B cell (primary cell): ENCODE measurements at regions not wholly inside any gene's neighbourhood (a gene's known extent, or its start where the extent isn't known, plus 50 kb on each side); places are given as distances from the start of the nearest gene placed in this dataset.

ENCODE experiments used
- ATAC-seq: fragments of 200-7000 bp; cut with Tn5 transposase; one replicate; pipeline ENCODE4 v1.10.0; 2021; ENCODE audit warnings: low read depth, mild to moderate bottlenecking, moderate number of reproducible peaks, moderate library complexity
- CTCF ChIA-PET: fragments of 350-600 bp; sonication (Branson Sonifier 250); formaldehyde crosslinking; loops from one replicate; lab custom pipeline; 2021; ENCODE audit warnings: antibody characterized with exemption, inconsistent platforms; lab: Charles Lee
- POLR2A ChIA-PET: fragments of 350-600 bp; sonication (Branson Sonifier 250); formaldehyde crosslinking; loops from one replicate; lab custom pipeline; 2021; ENCODE audit warnings: antibody characterized with exemption; lab: Charles Lee
- DNase-seq: peaks from one replicate; pipeline ENCODE4 v3.0.0; 2013
- H2AFZ ChIP-seq: 2 replicates; pipeline ENCODE4 v1.6.1; 2012; ENCODE audit warnings: mild to moderate bottlenecking, low read depth, low read length; ENCODE audit not compliant: insufficient read depth, poor library complexity, severe bottlenecking
- H3K27ac ChIP-seq, 2 donors: 1 replicate in 1 of 2; 2 replicates in 1 of 2; pipeline ENCODE4 v1.5.1; 2012 to 2013; ENCODE audit warnings: low read length in 2 of 2, mild to moderate bottlenecking in 2 of 2, moderate library complexity in 1 of 2
- H3K27me3 ChIP-seq, 4 experiments: fragments of 200-600 bp in 1 of 4; sonication (generic) in 1 of 4; replicated peaks in 1 of 4; 1 replicate in 2 of 4; 2 replicates in 2 of 4; pipeline versions ENCODE4 v1.6.1 to v1.7.0; 2013 to 2016; ENCODE audit warnings: low read length in 3 of 4, mild to moderate bottlenecking in 2 of 4, mixed read lengths in 1 of 4, moderate library complexity in 1 of 4; ENCODE audit not compliant: insufficient read depth in 4 of 4, control insufficient read depth in 3 of 4; ENCODE audit errors: control extremely low read depth in 1 of 4
- H3K36me3 ChIP-seq, 2 experiments: replicated peaks in 1 of 2; 1 replicate in 1 of 2; 2 replicates in 1 of 2; pipeline versions ENCODE4 v1.6.1 to v1.7.1; 2013; ENCODE audit warnings: low read length in 1 of 2; ENCODE audit not compliant: insufficient read depth in 2 of 2, control insufficient read depth in 1 of 2; ENCODE audit errors: control extremely low read depth in 1 of 2, extremely low read depth in 1 of 2
- H3K4me1 ChIP-seq, 2 donors: fragments of 200-600 bp in 1 of 2; sonication (generic) in 1 of 2; 1 replicate in 1 of 2; 2 replicates in 1 of 2; pipeline versions ENCODE4 v1.5.1 to v1.6.1; 2013 to 2017; ENCODE audit warnings: low read length in 2 of 2; ENCODE audit not compliant: control insufficient read depth in 2 of 2, insufficient read depth in 2 of 2
- H3K4me2 ChIP-seq: replicated peaks from 2 replicates; pipeline ENCODE3; 2012; ENCODE audit warnings: mild to moderate bottlenecking, low read depth, low read length; ENCODE audit not compliant: poor library complexity, severe bottlenecking
- H3K4me3 ChIP-seq, 5 experiments: fragments of 200-600 bp in 1 of 5; sonication (generic) in 1 of 5; 1 replicate in 3 of 5; 2 replicates in 2 of 5; pipeline versions ENCODE4 v1.5.1 to v1.7.0; 2011 to 2016; ENCODE audit warnings: low read length in 4 of 5, mild to moderate bottlenecking in 4 of 5, low read depth in 2 of 5, control low read depth in 1 of 5, moderate library complexity in 1 of 5; ENCODE audit not compliant: insufficient read depth in 1 of 5; ENCODE audit errors: control extremely low read depth in 1 of 5, extremely low read depth in 1 of 5
- H3K79me2 ChIP-seq: fragments of 200-600 bp; sonication (generic); one replicate; pipeline ENCODE4 v1.6.0; 2016; ENCODE audit warnings: low read length; ENCODE audit not compliant: control insufficient read depth, insufficient read depth
- H3K9ac ChIP-seq: fragments of 200-600 bp; sonication (generic); 2 replicates; pipeline ENCODE4 v1.6.1; 2017; ENCODE audit warnings: mild to moderate bottlenecking, low read length, moderate library complexity
- H3K9me3 ChIP-seq, 3 donors: one replicate each; pipeline versions ENCODE4 v1.6.1 to v1.7.1; 2013; ENCODE audit warnings: low read length in 2 of 3; ENCODE audit not compliant: control insufficient read depth in 2 of 3, insufficient read depth in 1 of 3; ENCODE audit errors: control extremely low read depth in 1 of 3
- H4K20me1 ChIP-seq: 2 replicates; pipeline ENCODE4 v1.6.0; 2012; ENCODE audit warnings: mild to moderate bottlenecking, low read length; ENCODE audit not compliant: insufficient read depth, control insufficient read depth, poor library complexity, severe bottlenecking
- H3K27ac Mint-ChIP-seq: one replicate; pipeline ENCODE4 v1.8.0; 2021; ENCODE audit warnings: mixed read lengths
- H3K27me3 Mint-ChIP-seq: one replicate; pipeline ENCODE4 v1.8.0; 2021; ENCODE audit warnings: mixed read lengths
- H3K4me1 Mint-ChIP-seq: one replicate; pipeline ENCODE4 v1.8.0; 2021; ENCODE audit warnings: mixed read lengths
- H3K4me3 Mint-ChIP-seq: one replicate; pipeline ENCODE4 v1.8.0; 2021; ENCODE audit warnings: mixed read lengths
- H3K9me3 Mint-ChIP-seq: one replicate; pipeline ENCODE4 v1.8.0; 2022; ENCODE audit warnings: mixed read lengths; ENCODE audit not compliant: insufficient read depth
- EZH2 ChIP-seq: IDR thresholded peaks from 2 replicates; pipeline ENCODE4 v1.6.1; 2012; ENCODE audit warnings: borderline replicate concordance, low read depth, mild to moderate bottlenecking, moderate library complexity, low read length; ENCODE audit not compliant: insufficient read depth, poor library complexity, severe bottlenecking
- WGBS: methylation state at CpG from one replicate; pipeline ENCODE4 v1.1.5; 2013; ENCODE audit warnings: missing lambda C conversion rate; ENCODE audit not compliant: insufficient coverage; 5-methylcytosine and 5-hydroxymethylcytosine counted together
- intact Hi-C: fragments of 100-400 bp; cut with micrococcal nuclease; formaldehyde crosslinking; loops from one replicate; pipeline ENCODE4 v1.10.0; 2022
- TF ChIP-seq, protein P1 (sequence below): fragments of 200-600 bp; IDR thresholded peaks from one replicate; pipeline ENCODE4 v1.8.0; 2022; ENCODE audit warnings: antibody characterized with exemption, mild to moderate bottlenecking

DNA sequence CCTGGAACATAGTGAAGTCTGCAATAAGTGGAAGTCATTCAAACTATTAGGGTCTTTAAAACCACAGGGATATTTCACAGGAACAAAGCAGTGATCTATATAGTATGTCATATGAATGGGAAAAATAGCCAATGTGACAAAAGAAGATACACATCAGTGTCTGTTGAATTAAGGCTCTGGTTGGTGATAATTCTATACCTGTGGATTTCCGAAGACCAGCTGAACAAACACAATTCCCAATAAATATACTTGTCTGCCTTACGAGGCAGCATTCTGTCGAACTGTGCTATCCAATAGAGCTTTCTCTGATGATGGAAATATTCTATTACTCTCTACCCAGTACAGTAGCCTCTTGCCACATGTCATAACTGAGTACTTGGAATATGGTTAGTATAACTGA lies 55.9 kb upstream of the CAV2 start:
- no peak overlapping the region for H3K27ac Mint-ChIP-seq
- H3K27me3 Mint-ChIP-seq: peaks cover 29% of the 10 kb centered on the region
- no peak for DNase-seq
- no peak for ATAC-seq
- intact Hi-C loops: no loop called here
- POLR2A ChIA-PET: no interaction called here
- Histone ChIP-seq H4K20me1 (no peaks in the 10 kb centered on the region), H3K36me3 (no peaks in the 10 kb centered on the region), H3K27me3 (no peaks in the 10 kb centered on the region), H3K4me3 (no peak overlapping the region), H3K9ac (no peak overlapping the region), H2AFZ (no peak overlapping the region), H3K79me2 (no peaks in the 10 kb centered on the region), H3K4me2 (no peak overlapping the region), H3K4me1 (no peaks in the 10 kb centered on the region), H3K27ac (no peak overlapping the region), H3K9me3 (no peaks in the 10 kb centered on the region)
- H3K9me3 Mint-ChIP-seq: no peaks in the 10 kb centered on the region
- TF ChIP-seq, protein P1, sequence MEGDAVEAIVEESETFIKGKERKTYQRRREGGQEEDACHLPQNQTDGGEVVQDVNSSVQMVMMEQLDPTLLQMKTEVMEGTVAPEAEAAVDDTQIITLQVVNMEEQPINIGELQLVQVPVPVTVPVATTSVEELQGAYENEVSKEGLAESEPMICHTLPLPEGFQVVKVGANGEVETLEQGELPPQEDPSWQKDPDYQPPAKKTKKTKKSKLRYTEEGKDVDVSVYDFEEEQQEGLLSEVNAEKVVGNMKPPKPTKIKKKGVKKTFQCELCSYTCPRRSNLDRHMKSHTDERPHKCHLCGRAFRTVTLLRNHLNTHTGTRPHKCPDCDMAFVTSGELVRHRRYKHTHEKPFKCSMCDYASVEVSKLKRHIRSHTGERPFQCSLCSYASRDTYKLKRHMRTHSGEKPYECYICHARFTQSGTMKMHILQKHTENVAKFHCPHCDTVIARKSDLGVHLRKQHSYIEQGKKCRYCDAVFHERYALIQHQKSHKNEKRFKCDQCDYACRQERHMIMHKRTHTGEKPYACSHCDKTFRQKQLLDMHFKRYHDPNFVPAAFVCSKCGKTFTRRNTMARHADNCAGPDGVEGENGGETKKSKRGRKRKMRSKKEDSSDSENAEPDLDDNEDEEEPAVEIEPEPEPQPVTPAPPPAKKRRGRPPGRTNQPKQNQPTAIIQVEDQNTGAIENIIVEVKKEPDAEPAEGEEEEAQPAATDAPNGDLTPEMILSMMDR: no peak
- no peak for TF ChIP-seq EZH2
- no peak overlapping the region for H3K4me3 Mint-ChIP-seq
- CTCF ChIA-PET: no interaction called here
- H3K4me1 Mint-ChIP-seq: no peaks in the 10 kb centered on the region
- WGBS: no CpG with 5 or more reads among the region's 3 CpGs

DNA sequence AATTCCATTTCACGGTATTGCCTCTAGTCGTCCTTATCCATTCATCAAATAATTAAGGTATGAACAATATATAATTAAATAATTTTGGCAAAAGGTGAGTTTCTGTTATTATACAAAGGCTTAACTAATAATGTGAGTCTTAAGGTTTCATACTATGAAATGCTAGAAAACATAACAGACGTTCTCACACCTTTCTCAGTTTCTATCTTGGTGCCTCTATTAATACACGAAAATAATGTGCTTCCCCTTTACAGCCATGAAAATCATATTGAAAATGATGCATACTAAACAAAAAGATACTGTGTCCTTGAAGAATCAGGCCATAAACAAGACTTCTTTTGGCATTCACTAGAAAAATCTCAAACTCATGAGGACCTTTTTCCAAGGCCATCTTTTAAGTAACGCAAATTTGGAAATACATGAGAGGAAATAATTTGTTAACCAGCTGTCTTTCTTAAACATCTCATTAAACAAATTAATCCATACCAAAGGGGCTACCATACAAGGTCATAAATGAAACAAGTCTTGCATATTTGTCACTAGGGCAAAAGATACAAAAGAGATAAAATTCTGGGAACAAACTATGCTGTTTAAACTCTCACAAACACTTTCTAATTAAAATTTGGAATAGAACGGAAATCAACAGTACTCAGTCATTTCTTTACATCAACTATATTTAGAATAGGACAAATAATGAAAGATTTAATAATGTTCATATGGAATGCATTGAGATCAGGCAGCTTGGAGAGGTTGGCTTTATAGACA lies 53.9 kb upstream of the CAV2 start:
- Histone ChIP-seq H3K4me2 (no peak overlapping the region), H3K9me3 (no peaks in the 10 kb centered on the region), H2AFZ (no peak overlapping the region), H3K27me3 (peaks cover 0 to 3% (median 0%) of the 10 kb centered on the region in 4 experiments), H4K20me1 (no peaks in the 10 kb centered on the region), H3K79me2 (no peaks in the 10 kb centered on the region), H3K36me3 (no peaks in the 10 kb centered on the region), H3K4me1 (no peaks in the 10 kb centered on the region), H3K9ac (no peak overlapping the region), H3K4me3 (no peak overlapping the region), H3K27ac (no peak overlapping the region)
- Mint-ChIP-seq H3K27me3 (peaks cover 33% of the 10 kb centered on the region), H3K4me1 (no peaks in the 10 kb centered on the region), H3K27ac (no peak overlapping the region), H3K4me3 (no peak overlapping the region), H3K9me3 (no peaks in the 10 kb centered on the region)
- no peak for DNase-seq
- intact Hi-C loops: no loop called here
- TF ChIP-seq, protein P1: no peak
- no peak for TF ChIP-seq EZH2
- CTCF ChIA-PET: no interaction called here
- POLR2A ChIA-PET: no interaction called here
- no peak for ATAC-seq
- no CpG with 5 or more reads among the region's 6 CpGs for WGBS
